Muscle layer of duodenum (tissue), 2 donors: ENCODE measurements at regions not wholly inside any gene's neighbourhood (a gene's known extent, or its start where the extent isn't known, plus 50 kb on each side); places are given as distances from the start of the nearest gene placed in this dataset.

Experiments
- H3K27ac ChIP-seq: one replicate; pipeline ENCODE4 v1.7.0; 2013; ENCODE audit warnings: mild to moderate bottlenecking, low read length
- H3K27me3 ChIP-seq: one replicate; pipeline ENCODE4 v1.7.0; 2013; ENCODE audit warnings: low read depth, mild to moderate bottlenecking, control low read depth, low read length
- H3K36me3 ChIP-seq, 2 donors: one replicate each; pipeline ENCODE4 v1.7.0; 2013; ENCODE audit warnings: low read length in 2 of 2, control low read depth in 1 of 2, mild to moderate bottlenecking in 1 of 2; ENCODE audit not compliant: insufficient read depth in 2 of 2, control insufficient read depth in 1 of 2
- H3K4me1 ChIP-seq, 2 donors: one replicate each; pipeline ENCODE4 v1.7.0; 2013; ENCODE audit warnings: low read length in 2 of 2, mild to moderate bottlenecking in 2 of 2, control low read depth in 1 of 2, moderate library complexity in 1 of 2; ENCODE audit not compliant: insufficient read depth in 2 of 2, control insufficient read depth in 1 of 2
- H3K4me3 ChIP-seq, 2 donors: one replicate each; pipeline ENCODE4 v1.7.0; 2013; ENCODE audit warnings: low read length in 2 of 2, low read depth in 1 of 2, mild to moderate bottlenecking in 1 of 2
- H3K9me3 ChIP-seq, 2 donors: one replicate each; pipeline ENCODE4 v1.7.0; 2013; ENCODE audit warnings: low read length in 2 of 2, control low read depth in 1 of 2, mild to moderate bottlenecking in 1 of 2; ENCODE audit not compliant: control insufficient read depth in 1 of 2
- donor health status: healthy.

GRCh38 chr18:38038242-38038641, 472.6 kb upstream of the CELF4 start:
- H3K9me3 ChIP-seq, result no peaks in the 10 kb centered on the region
- H3K27me3 ChIP-seq, result no peaks in the 10 kb centered on the region
- H3K4me3 ChIP-seq, result no peak overlapping the region
- no peaks in the 10 kb centered on the region for H3K4me1 ChIP-seq
- H3K27ac ChIP-seq, result no peak overlapping the region
- H3K36me3 ChIP-seq, result no peaks in the 10 kb centered on the region

DNA sequence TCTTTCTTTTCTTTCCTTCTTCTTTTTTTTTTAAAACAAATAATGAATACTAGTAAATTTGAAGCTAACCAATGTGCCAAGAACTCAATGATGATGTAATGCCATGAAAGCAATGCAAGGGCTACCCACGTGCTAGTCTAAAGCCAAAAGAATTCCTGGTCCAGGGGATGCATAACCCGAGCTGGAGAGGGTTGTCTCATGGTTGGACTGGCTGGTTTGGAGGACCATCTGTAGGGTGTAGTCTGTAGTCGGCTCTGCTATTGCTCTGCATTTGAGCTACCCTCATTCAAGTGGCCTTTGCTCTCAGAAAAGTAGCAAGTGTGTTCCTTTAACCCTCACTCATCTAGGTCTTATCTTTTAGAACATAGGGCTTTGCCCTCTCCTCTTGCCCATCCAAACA, 469.6 kb upstream of the CELF4 start:
- H3K36me3 ChIP-seq, result no peaks in the 10 kb centered on the region
- H3K4me1 ChIP-seq, result no peaks in the 10 kb centered on the region
- H3K27me3 ChIP-seq, result no peaks in the 10 kb centered on the region
- no peak overlapping the region for H3K4me3 ChIP-seq
- H3K27ac ChIP-seq, result no peak overlapping the region
- H3K9me3 ChIP-seq, result no peaks in the 10 kb centered on the region

DNA sequence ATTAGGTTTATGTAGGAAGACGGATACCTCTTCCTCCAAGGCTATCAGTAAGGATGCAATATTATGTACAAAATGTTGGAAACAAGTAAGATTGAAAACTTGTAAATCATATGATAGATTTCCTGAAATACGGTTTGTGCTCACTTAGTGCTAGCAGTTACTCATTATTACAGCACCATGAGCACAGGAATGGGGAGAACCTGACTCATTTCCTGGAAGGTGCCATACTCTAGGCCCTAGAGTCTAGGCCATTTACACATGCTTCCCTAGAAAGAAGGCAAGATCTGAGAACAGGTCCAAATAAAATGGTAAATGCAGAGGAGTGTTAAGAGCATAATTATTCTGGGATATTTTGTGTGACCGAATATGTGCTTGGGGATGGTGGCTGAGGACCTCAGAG, 467.7 kb upstream of the CELF4 start:
- no peak overlapping the region for H3K4me3 ChIP-seq
- no peak overlapping the region for H3K27ac ChIP-seq
- H3K9me3 ChIP-seq, result no peaks in the 10 kb centered on the region
- no peaks in the 10 kb centered on the region for H3K36me3 ChIP-seq
- no peaks in the 10 kb centered on the region for H3K27me3 ChIP-seq
- H3K4me1 ChIP-seq, result no peaks in the 10 kb centered on the region

- no peaks in the 10 kb centered on the region for H3K27me3 ChIP-seq
- H3K4me1 ChIP-seq, result no peaks in the 10 kb centered on the region
- no peaks in the 10 kb centered on the region for H3K9me3 ChIP-seq
- no peak overlapping the region for H3K4me3 ChIP-seq
- no peak overlapping the region for H3K27ac ChIP-seq
- H3K36me3 ChIP-seq, result no peaks in the 10 kb centered on the region
These were observed 466.9 kb upstream of the CELF4 start for GRCh38 chr18:38032516-38032915.

GRCh38 chr18:38028946-38029345, 463.3 kb upstream of the CELF4 start:
- Histone ChIP-seq H3K27ac (no peak overlapping the region), H3K9me3 (no peaks in the 10 kb centered on the region), H3K27me3 (no peaks in the 10 kb centered on the region), H3K4me3 (no peak overlapping the region), H3K36me3 (no peaks in the 10 kb centered on the region), H3K4me1 (no peaks in the 10 kb centered on the region)

- Histone ChIP-seq H3K4me3 (no peak overlapping the region), H3K27ac (no peak overlapping the region), H3K9me3 (no peaks in the 10 kb centered on the region), H3K4me1 (no peaks in the 10 kb centered on the region), H3K27me3 (no peaks in the 10 kb centered on the region), H3K36me3 (no peaks in the 10 kb centered on the region)
These were observed 459.9 kb upstream of the CELF4 start for GRCh38 chr18:38025433-38026038.

DNA sequence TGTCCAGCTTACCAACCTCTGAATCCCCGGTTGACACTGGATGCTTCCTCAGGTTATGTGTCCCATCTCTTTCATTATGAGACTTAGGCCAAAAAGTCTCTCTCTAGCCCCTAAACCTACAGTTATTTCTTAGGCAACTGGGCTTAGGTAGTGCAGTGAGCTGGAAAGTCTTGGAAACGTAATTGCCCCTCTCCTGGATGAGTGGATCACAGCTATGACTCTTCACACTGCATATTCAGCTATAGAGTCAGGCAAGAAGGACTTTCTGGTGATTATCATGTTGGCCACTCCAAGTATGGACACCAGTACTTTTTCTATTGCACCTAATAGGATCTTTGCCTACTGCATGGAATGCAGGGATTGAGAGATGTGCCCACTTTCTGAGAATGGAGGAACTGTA, 458.3 kb upstream of the CELF4 start:
- Histone ChIP-seq H3K36me3 (no peaks in the 10 kb centered on the region), H3K4me3 (no peak overlapping the region), H3K27ac (no peak overlapping the region), H3K9me3 (no peaks in the 10 kb centered on the region), H3K4me1 (no peaks in the 10 kb centered on the region), H3K27me3 (no peaks in the 10 kb centered on the region)

DNA sequence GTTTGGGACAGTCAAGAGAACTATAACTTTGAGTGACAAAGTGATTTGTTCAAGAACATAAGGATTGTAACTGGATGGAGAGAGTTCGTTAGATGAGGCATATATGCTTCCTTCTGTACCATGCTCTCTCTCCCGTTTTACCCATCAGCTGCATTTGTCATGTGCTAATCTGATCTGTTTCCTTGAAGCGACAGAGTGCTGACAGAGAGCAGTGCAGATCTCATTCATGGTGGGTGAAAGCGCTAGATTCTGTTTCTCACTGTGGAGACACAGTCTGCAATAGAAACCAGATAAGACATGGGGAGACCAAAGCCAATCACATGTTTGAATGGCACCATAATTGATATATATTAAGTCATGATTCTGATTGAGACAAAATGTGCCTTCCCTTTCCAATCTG, 456.6 kb upstream of the CELF4 start:
- Histone ChIP-seq H3K27ac (no peak overlapping the region), H3K36me3 (no peaks in the 10 kb centered on the region), H3K9me3 (no peaks in the 10 kb centered on the region), H3K4me3 (no peak overlapping the region), H3K4me1 (no peaks in the 10 kb centered on the region), H3K27me3 (no peaks in the 10 kb centered on the region)

DNA sequence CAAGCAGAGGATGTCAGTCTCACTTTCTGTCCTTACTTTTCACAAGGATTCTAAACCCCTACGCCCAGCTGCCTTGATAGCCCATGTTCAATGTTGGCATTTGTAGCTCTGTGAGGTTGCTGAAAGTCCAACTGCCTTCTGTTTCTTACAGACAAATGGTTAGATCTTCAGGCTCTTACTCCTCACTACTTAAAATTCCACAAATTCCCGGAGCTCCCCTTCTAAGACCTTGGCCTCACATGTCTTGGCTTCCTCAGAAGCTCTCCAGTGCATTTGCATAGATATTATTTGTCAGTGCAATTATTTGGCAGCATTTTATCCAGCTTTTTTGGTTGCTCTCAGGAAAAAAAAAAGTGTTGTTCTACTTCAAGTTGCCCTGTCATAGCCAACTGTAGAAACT, 453.7 kb upstream of the CELF4 start:
- Histone ChIP-seq H3K27me3 (no peaks in the 10 kb centered on the region), H3K27ac (no peak overlapping the region), H3K4me3 (no peak overlapping the region), H3K9me3 (no peaks in the 10 kb centered on the region), H3K36me3 (no peaks in the 10 kb centered on the region), H3K4me1 (no peaks in the 10 kb centered on the region)

GRCh38 chr18:38010971-38011857, 445.6 kb upstream of the CELF4 start:
- Histone ChIP-seq H3K9me3 (no peaks in the 10 kb centered on the region), H3K4me1 (peaks cover 0 to 4% of the 10 kb centered on the region in 2 donors), H3K36me3 (no peaks in the 10 kb centered on the region), H3K27me3 (no peaks in the 10 kb centered on the region), H3K4me3 (no peak overlapping the region), H3K27ac (no peak overlapping the region)

DNA sequence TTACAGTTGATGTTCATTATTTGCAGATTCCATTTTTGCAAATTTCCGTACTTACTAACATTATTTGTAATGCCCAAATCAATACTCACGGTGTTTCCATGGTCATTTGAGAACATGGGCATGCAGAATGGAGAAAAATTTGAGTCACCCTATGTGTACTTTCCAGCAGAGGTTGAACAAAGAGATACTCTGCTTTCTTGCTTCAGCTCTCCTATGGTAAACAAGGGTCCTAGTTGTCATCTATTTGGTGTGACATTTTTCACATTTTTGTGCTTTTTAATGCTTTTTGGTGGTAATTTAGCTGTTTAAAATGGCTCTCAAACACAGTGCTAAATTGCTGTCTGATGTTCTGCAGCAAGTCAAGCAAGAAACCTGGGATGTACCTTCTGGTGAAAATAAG, 444.4 kb upstream of the CELF4 start:
- no peaks in the 10 kb centered on the region for H3K27me3 ChIP-seq
- H3K4me3 ChIP-seq, result no peak overlapping the region
- no peaks in the 10 kb centered on the region for H3K9me3 ChIP-seq
- no peak overlapping the region for H3K27ac ChIP-seq
- H3K36me3 ChIP-seq, result no peaks in the 10 kb centered on the region
- H3K4me1 ChIP-seq, result peaks cover 0 to 4% of the 10 kb centered on the region in 2 donors
